Karpas-422 (cell line): ENCODE measurements at regions not wholly inside any gene's neighbourhood (a gene's known extent, or its start where the extent isn't known, plus 50 kb on each side); places are given as distances from the start of the nearest gene placed in this dataset. TPM values are rescaled to one million over a fixed set of nuclear protein-coding genes. Genes with fewer than 3 reads are reported as not detected.

Experiments
- DNase-seq: peaks from one replicate; pipeline ENCODE4 v3.0.0-alpha.2; 2015
- H2AFZ ChIP-seq: fragments of 200-600 bp; sonication (generic); 2 replicates; pipeline ENCODE4 v1.6.1; 2014; ENCODE audit warnings: antibody characterized with exemption, low read length, mixed read lengths
- H3K27ac ChIP-seq: fragments of 200-600 bp; sonication (generic); 2 replicates; pipeline ENCODE4 v1.5.1; 2014; ENCODE audit warnings: mild to moderate bottlenecking, low read length, moderate library complexity
- H3K27me3 ChIP-seq: fragments of 200-600 bp; sonication (generic); 2 replicates; pipeline ENCODE4 v1.6.1; 2014; ENCODE audit warnings: low read length, mixed read lengths
- H3K36me3 ChIP-seq: fragments of 200-600 bp; sonication (generic); 2 replicates; pipeline ENCODE4 v1.6.1; 2014; ENCODE audit warnings: low read length, mixed read lengths; ENCODE audit not compliant: insufficient read depth
- H3K4me1 ChIP-seq: fragments of 200-600 bp; sonication (generic); 2 replicates; pipeline ENCODE4 v1.6.1; 2014; ENCODE audit warnings: mild to moderate bottlenecking, low read length, mixed read lengths
- H3K4me2 ChIP-seq: fragments of 200-600 bp; sonication (generic); 2 replicates; pipeline ENCODE4 v1.6.1; 2014; ENCODE audit warnings: low read length, low read depth, mild to moderate bottlenecking; ENCODE audit not compliant: poor library complexity, severe bottlenecking
- H3K4me3 ChIP-seq: fragments of 200-600 bp; sonication (generic); 2 replicates; pipeline ENCODE4 v1.5.1; 2014; ENCODE audit warnings: mild to moderate bottlenecking, antibody characterized with exemption, low read length, mixed read lengths
- H3K79me2 ChIP-seq: fragments of 200-600 bp; sonication (generic); 2 replicates; pipeline ENCODE4 v1.6.1; 2014; ENCODE audit warnings: mild to moderate bottlenecking, low read length, mixed read lengths
- H3K9ac ChIP-seq: fragments of 200-600 bp; sonication (generic); 2 replicates; pipeline ENCODE4 v1.6.0; 2014; ENCODE audit warnings: low read length
- H3K9me2 ChIP-seq: fragments of 200-600 bp; sonication (generic), shearing (Covaris generic); replicated peaks from 2 replicates; pipeline ENCODE4 v1.6.0; 2014; ENCODE audit warnings: mild to moderate bottlenecking, low read length, moderate library complexity; ENCODE audit not compliant: insufficient read depth
- H3K9me3 ChIP-seq: fragments of 300-700, 200-600 bp; sonication (generic); 2 replicates; pipeline ENCODE4 v1.6.1; 2014; ENCODE audit warnings: low read length, mixed read lengths
- H4K20me1 ChIP-seq: fragments of 200-600 bp; sonication (generic); 2 replicates; pipeline ENCODE4 v1.6.1; 2014; ENCODE audit warnings: mild to moderate bottlenecking, antibody characterized with exemption, low read length, low read depth; ENCODE audit not compliant: insufficient read depth
- small RNA-seq: library from RNA; depleted of rRNA; stranded (forward); fragments of <200 nt; gene quantifications from one replicate; pipeline ENCODE3, GENCODE V24; 2014

GRCh38 chr6:48169635-48170034 is 58.6 kb upstream of the PTCHD4 start:
- Histone ChIP-seq H3K9me2 (no peaks in the 10 kb centered on the region), H2AFZ (no peak overlapping the region), H3K79me2 (no peaks in the 10 kb centered on the region), H3K9ac (no peak overlapping the region), H3K4me2 (no peak overlapping the region), H3K27me3 (no peaks in the 10 kb centered on the region), H3K9me3 (no peaks in the 10 kb centered on the region), H4K20me1 (no peaks in the 10 kb centered on the region), H3K4me1 (no peaks in the 10 kb centered on the region), H3K4me3 (no peak overlapping the region), H3K27ac (no peak overlapping the region), H3K36me3 (no peaks in the 10 kb centered on the region)
- no peak for DNase-seq

Small RNA genes in the stretch of these regions (small RNA-seq; reads per million reads assigned to genes)
- gene FO393413.1 (not detected), gene RNU7-65P (not detected)
